Fibroblast of skin of left quadriceps (primary cell): ENCODE measurements at regions not wholly inside any gene's neighbourhood (a gene's known extent, or its start where the extent isn't known, plus 50 kb on each side); places are given as distances from the start of the nearest gene placed in this dataset.
A peak's percentile ranks its signal among the peaks of the same experiment; 100 is the strongest.
"Not testable (repeated sequence)": the region's sequence is repeated elsewhere in the genome, so short reads cannot be mapped to it uniquely, and the experiment has no call there.

Source experiments
- DNase-seq, 2 experiments: peaks; one replicate each; pipeline ENCODE4 v3.0.0-alpha.2; 2013; ENCODE audit warnings: low read depth in 2 of 2

DNA sequence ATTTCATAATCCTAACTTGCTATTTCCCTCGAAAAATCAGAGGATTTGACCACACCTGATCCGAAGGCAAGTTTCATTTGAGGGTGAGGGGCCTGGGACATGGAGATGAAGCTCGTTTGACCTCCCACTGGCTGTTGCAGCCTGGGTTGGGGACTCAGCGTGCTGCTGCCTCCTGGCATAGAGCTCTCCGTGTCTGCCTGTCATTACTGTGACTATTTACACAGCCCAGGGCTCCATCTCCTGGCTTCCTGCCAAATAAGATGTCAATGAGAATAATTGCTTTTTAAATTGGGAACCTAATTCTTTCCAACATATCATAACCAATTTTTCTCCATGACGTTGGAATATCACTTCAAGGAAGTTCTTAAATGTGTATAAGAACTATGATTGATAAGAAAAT is 139.3 kb upstream of the COBL start:
- no peak for DNase-seq

DNA sequence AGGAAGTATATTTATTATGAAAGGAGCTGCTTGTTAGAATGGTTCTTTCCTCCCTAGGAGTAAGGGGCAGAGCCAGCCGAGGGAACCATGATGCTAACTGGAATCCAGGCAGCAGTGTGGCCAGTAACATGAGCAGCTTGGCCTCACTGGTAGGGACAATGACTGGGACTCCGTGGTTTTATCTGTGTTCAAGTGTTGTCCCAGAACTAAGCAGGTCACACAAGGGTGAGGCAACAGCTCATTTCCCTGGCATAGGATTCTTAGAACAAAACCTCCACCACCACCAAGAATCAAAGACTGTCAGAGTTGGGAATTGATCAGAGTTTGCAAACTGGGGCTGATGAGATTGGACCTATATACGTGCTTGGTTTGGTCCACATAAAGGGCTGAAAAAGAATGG is 138.9 kb upstream of the COBL start:
- no peak for DNase-seq

DNA sequence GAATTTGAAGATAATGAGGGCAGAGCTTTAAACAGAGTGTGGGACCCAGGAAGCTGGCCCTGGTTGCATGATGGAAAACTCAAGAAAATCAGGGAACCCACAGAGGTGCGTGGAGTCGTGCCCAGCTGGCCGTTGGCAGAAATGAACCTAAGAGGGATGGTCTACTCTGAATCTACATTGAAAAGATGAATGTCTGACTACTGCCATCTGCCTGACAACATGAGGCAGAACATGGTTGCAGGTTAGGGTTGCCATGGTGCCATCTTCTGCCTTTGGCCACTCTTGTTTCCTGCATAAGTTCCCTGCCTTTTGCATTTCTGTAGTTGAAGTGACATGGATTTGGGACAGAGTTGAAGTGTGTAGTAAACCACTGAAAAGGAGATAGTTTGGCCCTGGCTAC is 138.5 kb upstream of the COBL start:
- no peak for DNase-seq

GRCh38 chr7:51452694-51453093 is 136.1 kb upstream of the COBL start:
- no peak for DNase-seq

DNA sequence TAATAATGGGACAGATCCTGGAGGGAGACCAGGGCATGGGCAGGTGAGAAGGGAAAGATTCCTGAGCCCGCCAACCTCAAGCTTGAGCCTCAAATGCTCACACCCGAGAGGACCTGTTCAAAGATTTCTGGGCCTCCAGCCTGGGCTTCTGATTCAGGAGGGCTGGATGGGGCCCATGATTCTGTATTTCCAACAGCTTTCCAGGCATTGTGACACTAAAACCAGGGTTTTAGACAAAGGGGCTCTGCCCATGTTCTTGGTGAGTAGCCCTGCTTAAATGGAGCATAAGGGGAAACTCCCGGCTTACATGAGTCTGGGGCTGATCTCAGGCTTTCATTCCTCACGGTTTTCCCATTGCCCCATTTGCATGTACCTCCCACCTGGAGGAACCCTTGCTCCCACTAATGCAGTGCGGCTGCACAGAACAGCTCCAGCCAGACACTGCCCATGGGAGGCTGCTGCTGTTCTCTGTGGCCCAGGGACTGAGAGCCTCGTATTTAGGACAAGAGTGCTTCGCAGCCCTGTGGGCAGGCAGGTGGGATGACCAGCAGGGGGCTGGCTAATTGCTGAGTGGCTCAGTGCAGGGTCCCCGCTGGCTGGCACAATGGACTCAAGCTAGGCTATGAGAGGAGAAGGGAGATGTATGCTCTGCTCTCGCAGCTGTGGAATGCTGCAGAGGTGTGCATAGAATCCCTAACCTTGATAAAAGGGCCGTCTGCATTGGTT is 135.3 kb upstream of the COBL start:
- DNase-seq: no peak

DNA sequence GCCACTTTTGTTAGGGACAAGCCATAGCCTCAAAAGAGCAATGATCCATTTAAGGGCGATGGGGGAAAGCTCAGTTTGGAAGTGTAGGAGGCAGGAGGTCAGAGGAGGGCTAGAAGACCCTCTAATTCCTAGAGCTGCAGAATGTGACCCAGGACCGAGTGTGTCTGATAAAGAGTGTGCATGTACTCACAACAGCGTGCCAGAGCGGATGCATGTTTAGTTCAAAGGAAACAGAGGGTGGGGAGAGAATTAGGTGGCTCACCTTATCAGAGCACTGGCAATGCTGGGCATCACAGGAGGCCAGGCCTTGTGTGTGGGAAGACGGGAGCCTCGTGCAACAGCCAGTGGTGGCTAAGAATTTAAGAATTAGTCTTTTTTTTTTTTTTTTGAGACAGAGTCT is 133.9 kb upstream of the COBL start:
- no peak for DNase-seq

DNA sequence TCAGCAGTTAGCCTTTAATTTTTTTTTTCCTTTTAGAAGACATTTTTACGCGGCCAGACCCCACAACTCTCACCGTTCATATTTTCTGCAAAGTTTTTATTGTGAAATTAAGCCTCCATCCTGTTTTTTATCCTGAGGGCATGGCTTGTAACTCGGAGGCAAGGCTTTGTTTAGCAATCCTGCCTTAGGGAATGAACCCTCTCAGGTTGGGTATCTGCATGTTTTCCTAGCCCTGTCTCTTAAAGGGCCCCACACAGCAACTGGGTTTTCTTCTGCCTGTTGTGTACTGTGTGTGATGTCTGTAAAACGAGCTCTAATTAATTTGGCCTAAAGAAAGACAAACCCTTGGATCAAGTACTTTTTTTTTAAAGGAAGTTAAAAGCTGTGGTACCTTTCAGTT is 130.2 kb upstream of the COBL start:
- DNase-seq: no peak

DNA sequence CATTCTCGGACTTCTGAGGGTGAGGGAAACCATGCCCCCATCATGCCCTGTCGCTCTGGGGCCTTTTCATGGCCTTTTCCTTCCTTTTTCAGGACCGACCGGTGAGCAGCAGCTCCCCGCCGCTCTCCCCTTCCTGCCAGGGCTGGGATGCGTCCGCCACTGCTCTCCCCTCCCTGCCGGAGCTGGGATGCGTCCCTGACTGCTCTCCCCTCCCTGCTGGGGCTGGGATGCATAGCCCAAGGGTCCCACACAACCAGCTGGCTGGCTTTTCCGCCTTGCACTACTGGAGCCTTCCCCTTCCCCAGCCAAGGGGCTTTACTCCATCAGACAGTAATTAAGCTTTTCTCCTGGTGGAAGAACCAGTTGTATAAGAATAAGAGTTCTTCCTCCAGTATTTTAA is 129.7 kb upstream of the COBL start:
- DNase-seq: no peak

- DNase-seq: no peak
Measured at GRCh38 chr7:51444936-51445335, 128.3 kb upstream of the COBL start.

- DNase-seq: peak in 1 of 2 experiments; percentile 3
Measured at GRCh38 chr7:51430480-51431086, 114.0 kb upstream of the COBL start.

DNA sequence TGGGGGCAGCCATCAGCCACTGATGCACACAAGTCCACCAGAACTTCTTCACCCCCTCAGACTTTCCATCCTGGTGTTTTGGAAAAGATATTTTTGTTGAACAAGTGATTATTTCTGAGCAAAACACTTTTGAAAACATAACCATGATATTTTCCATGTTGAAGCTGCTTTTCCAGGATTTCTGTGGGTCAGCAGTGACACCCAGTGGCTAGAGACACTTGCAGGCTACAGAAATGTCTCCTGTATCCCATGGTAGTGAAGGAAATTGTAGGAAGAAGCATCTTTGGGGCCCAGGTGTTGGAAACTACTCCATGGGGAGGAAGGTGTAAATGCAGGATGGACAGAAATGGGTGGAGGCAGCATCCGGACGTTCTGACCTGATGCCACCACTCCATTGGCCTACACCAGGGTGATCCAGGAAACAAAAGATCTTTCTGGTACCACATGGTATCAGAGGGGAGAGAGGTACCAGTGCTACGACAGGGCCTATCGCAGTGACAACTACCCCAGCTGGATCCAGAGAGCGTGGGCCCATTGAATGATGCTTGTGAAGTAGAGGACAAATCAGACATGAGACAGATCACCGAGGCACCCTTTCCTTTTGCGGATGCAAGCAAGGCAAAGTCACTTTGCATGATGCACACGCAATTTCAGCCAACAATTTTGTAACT is 111.7 kb upstream of the COBL start:
- DNase-seq: no peak

- no peak for DNase-seq
Measured at GRCh38 chr7:51426163-51426562, 109.6 kb upstream of the COBL start.

DNA sequence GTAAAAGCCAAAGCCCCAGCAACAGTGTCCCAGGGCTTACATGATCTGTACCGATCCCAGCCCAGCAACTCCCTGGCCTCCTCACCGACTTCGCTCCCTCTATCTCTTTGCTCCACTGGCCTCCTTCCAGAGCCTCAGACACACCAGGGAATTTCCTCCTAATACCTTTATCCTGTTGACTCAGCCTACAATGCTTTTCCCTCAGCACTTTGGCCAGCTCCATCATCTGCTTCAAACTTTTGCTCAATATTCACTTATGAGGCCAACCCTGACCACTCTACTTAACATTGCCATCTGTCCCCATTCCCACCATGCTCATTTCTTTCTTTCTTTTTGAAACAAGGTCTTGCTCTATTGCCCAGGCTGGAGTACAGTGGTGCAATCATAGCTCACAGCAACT is 93.3 kb upstream of the COBL start:
- DNase-seq: not testable (repeated sequence)

GRCh38 chr7:51397608-51398007 is 81.0 kb upstream of the COBL start:
- DNase-seq: not testable (repeated sequence)

DNA sequence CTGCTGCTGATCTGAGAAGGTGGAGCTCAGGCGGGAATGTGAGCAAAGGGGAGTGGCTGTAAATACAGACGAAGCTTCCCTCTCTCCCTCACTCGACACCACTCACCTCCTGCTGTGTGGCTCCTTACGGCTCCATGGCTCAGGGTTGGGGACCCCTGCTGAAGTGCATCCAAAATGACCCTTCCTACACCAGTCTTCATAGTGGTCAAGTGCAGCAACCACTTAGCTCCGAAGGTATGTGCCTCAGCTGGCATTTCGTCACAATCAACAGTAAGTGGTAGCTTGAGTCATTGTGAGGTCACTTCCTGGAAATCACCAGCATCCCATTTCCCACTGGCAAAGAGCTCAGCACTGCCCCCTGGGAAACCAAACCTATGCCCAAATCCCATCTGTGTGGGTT is 76.4 kb upstream of the COBL start:
- DNase-seq: not testable (repeated sequence)

DNA sequence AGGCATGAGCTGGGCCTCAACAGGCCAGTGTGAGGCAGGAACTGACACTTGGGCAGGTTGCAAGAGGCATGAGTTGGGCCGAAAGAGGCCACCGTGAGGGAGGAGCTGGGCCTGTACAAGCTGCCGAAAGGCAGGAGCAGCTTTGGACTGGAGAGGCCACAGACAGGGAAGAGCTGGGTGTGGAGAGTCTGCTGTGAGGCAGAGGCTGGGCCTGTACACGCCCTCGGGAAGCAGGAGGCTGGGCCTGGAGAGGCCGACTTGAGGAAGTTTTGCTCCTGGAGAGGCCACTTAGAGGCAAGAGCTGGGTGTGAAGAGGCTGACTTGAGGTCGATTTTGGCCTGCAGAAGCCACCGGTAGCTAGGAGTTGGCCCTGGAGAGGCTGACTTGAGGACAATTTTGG is 73.3 kb upstream of the COBL start:
- not testable (repeated sequence) for DNase-seq

GRCh38 chr7:51389216-51389812 is 72.7 kb upstream of the COBL start:
- DNase-seq: not testable (repeated sequence)

DNA sequence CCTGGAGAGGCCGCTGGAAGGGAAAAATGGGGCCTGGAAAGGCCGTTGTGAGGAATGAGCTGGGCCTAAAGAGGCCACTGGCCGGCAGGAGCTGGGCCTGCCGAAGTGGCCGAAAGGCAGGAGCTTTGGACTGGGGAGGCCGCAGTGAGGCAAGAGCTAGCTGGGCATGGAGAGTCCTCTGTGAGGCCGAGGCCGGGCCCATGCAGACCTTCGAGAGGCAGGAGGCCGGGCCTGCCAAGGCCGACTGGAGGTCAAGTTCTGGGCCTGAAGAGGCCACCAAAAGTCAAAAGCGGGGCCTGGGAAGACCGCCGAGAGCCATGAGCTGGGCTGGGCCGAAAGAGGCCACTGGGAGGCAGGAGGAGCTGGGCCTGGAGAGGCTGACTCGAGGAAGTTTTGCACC is 71.6 kb upstream of the COBL start:
- not testable (repeated sequence) for DNase-seq

- DNase-seq: not testable (repeated sequence)
Measured at GRCh38 chr7:51386806-51387568, 70.4 kb upstream of the COBL start.

DNA sequence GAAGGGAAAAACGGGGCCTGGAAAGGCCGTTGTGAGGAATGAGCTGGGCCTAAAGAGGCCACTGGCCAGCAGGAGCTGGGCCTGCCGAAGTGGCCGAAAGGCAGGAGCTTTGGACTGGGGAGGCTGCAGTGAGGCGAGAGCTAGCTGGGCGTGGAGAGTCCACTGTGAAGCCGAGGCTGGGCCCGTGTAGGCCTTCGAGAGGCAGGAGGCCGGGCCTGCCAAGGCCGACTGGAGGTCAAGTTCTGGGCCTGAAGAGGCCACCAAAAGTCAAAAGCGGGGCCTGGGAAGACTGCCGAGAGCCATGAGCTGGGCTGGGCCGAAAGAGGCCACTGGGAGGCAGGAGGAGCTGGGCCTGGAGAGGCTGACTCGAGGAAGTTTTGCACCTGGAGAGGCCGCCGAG is 69.6 kb upstream of the COBL start:
- not testable (repeated sequence) for DNase-seq

GRCh38 chr7:51382243-51382642 is 65.6 kb upstream of the COBL start:
- DNase-seq: not testable (repeated sequence)
